Neuronal stem cell (in vitro differentiated cells): ENCODE measurements at regions not wholly inside any gene's neighbourhood (a gene's known extent, or its start where the extent isn't known, plus 50 kb on each side); places are given as distances from the start of the nearest gene placed in this dataset.
A peak's percentile ranks its signal among the peaks of the same experiment; 100 is the strongest.

Experiments
- DNase-seq: peaks from one replicate; pipeline ENCODE4 v3.0.0-alpha.2; 2013; ENCODE audit warnings: low spot score
- H2AFZ ChIP-seq: one replicate; pipeline ENCODE4 v1.6.1; 2013; ENCODE audit warnings: mild to moderate bottlenecking, low read length, inconsistent platforms
- H2AK5ac ChIP-seq: 2 replicates; pipeline ENCODE4 v1.6.1; 2013; ENCODE audit warnings: low read depth, mild to moderate bottlenecking, inconsistent platforms, low read length, moderate library complexity, mixed read lengths
- H2BK120ac ChIP-seq: 2 replicates; pipeline ENCODE4 v1.6.1; 2013; ENCODE audit warnings: low read depth, mild to moderate bottlenecking, inconsistent platforms, low read length, moderate library complexity, mixed read lengths
- H2BK12ac ChIP-seq: one replicate; pipeline ENCODE4 v1.6.1; 2013; ENCODE audit warnings: low read length, inconsistent platforms
- H2BK15ac ChIP-seq: 2 replicates; pipeline ENCODE4 v1.6.1; 2013; ENCODE audit warnings: mild to moderate bottlenecking, low read length, inconsistent platforms, mixed read lengths
- H2BK5ac ChIP-seq: one replicate; pipeline ENCODE4 v1.6.1; 2013; ENCODE audit warnings: inconsistent platforms, mild to moderate bottlenecking, low read length, moderate library complexity
- H3K14ac ChIP-seq: one replicate; pipeline ENCODE4 v1.6.1; 2013; ENCODE audit warnings: low read length, inconsistent platforms
- H3K18ac ChIP-seq: 2 replicates; pipeline ENCODE4 v1.6.1; 2013; ENCODE audit warnings: low read length, inconsistent platforms
- H3K23ac ChIP-seq: 2 replicates; pipeline ENCODE4 v1.6.1; 2013; ENCODE audit warnings: low read depth, mild to moderate bottlenecking, mixed read lengths, low read length, inconsistent platforms; ENCODE audit not compliant: poor library complexity
- H3K27ac ChIP-seq: replicated peaks from 3 replicates; pipeline ENCODE4 v1.5.1; 2013; ENCODE audit warnings: low read length, inconsistent platforms
- H3K27me3 ChIP-seq, 3 experiments: 2 replicates each; pipeline ENCODE4 v1.6.1; 2013; ENCODE audit warnings: low read length in 3 of 3, mild to moderate bottlenecking in 2 of 3, inconsistent platforms in 1 of 3, low read depth in 1 of 3, mixed read lengths in 1 of 3, moderate library complexity in 1 of 3; ENCODE audit not compliant: control insufficient read depth in 3 of 3, insufficient read depth in 3 of 3
- H3K36me3 ChIP-seq, 2 donors: replicated peaks in 1 of 2; 2 replicates each; pipeline ENCODE4 v1.6.1; 2013; ENCODE audit warnings: low read length in 2 of 2; ENCODE audit not compliant: control insufficient read depth in 2 of 2, insufficient read depth in 2 of 2
- H3K4ac ChIP-seq: 2 replicates; pipeline ENCODE4 v1.6.1; 2013; ENCODE audit warnings: inconsistent platforms, mild to moderate bottlenecking, low read length, moderate library complexity
- H3K4me1 ChIP-seq, 2 donors: 1 replicate in 1 of 2; 2 replicates in 1 of 2; pipeline ENCODE4 v1.6.1; 2013; ENCODE audit warnings: low read length in 2 of 2, low read depth in 1 of 2; ENCODE audit not compliant: control insufficient read depth in 2 of 2, insufficient read depth in 1 of 2
- H3K4me2 ChIP-seq: one replicate; pipeline ENCODE4 v1.6.1; 2013; ENCODE audit warnings: mild to moderate bottlenecking, low read length, inconsistent platforms; ENCODE audit not compliant: insufficient read depth, poor library complexity, severe bottlenecking
- H3K4me3 ChIP-seq, 2 donors: 2 replicates each; pipeline ENCODE4 v1.5.1; 2013; ENCODE audit warnings: low read length in 2 of 2, mild to moderate bottlenecking in 2 of 2, inconsistent platforms in 1 of 2, moderate library complexity in 1 of 2
- H3K79me1 ChIP-seq: one replicate; pipeline ENCODE4 v1.6.1; 2013; ENCODE audit warnings: low read depth, mild to moderate bottlenecking, inconsistent platforms, low read length, moderate library complexity
- H3K9ac ChIP-seq: one replicate; pipeline ENCODE4 v1.6.1; 2013; ENCODE audit warnings: mild to moderate bottlenecking, low read depth, low read length, inconsistent platforms; ENCODE audit not compliant: poor library complexity
- H3K9me3 ChIP-seq, 2 donors: replicated peaks in 1 of 2; 2 replicates each; pipeline versions ENCODE3 to v1.6.1; 2013; ENCODE audit warnings: low read length in 2 of 2, mild to moderate bottlenecking in 2 of 2, inconsistent platforms in 1 of 2, low read depth in 1 of 2, mixed read lengths in 1 of 2, moderate library complexity in 1 of 2; ENCODE audit not compliant: control insufficient read depth in 2 of 2, insufficient read depth in 1 of 2
- H4K8ac ChIP-seq: one replicate; pipeline ENCODE4 v1.6.1; 2013; ENCODE audit warnings: low read depth, mild to moderate bottlenecking, inconsistent platforms, low read length, moderate library complexity
- H4K91ac ChIP-seq: one replicate; pipeline ENCODE4 v1.6.1; 2013; ENCODE audit warnings: low read length, low read depth, mild to moderate bottlenecking, inconsistent platforms; ENCODE audit not compliant: poor library complexity
- WGBS, 2 donors: extraction: QIAGEN DNeasy Blood & Tissue Kit; methylation state at CpG; one replicate each; pipeline ENCODE4 v1.1.7; 2013; ENCODE audit warnings: missing lambda C conversion rate in 2 of 2, mixed read lengths in 1 of 2; ENCODE audit not compliant: insufficient read length in 2 of 2, insufficient replicate concordance in 1 of 2; ENCODE audit errors: extremely low coverage in 2 of 2; 5-methylcytosine and 5-hydroxymethylcytosine counted together

DNA sequence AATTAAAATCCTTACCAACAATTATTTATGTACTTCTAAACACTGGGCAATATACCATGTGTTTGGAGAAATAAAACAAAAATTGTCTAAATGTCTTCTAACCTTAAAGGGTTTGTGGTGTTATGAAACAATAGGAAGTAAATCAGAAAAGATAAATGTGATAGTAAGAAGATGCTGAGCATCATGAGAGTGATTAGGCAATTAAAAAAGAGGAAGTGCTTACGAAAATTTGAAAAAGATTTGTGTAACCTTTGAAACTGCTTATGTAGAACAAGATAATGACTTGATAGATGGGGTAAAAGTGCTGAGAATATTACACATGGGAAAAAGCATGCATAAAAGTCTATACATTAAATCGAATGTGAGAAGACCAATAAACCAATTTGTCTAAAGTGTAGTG lies 573.4 kb upstream of the CNTNAP2 start:
- Histone ChIP-seq H3K14ac (no peak overlapping the region), H3K18ac (no peak overlapping the region), H3K4me2 (no peak overlapping the region), H4K8ac (no peak overlapping the region), H4K91ac (no peak overlapping the region), H3K79me1 (no peaks in the 10 kb centered on the region), H2BK12ac (no peak overlapping the region), H3K9ac (no peak overlapping the region), H3K36me3 (no peaks in the 10 kb centered on the region), H2AK5ac (no peak overlapping the region), H2BK15ac (no peak overlapping the region), H3K4me1 (no peaks in the 10 kb centered on the region), H3K27me3 (no peaks in the 10 kb centered on the region), H3K9me3 (no peaks in the 10 kb centered on the region), H2BK120ac (no peak overlapping the region), H3K23ac (no peak overlapping the region), H3K27ac (no peak overlapping the region), H2AFZ (no peak overlapping the region), H3K4me3 (no peak overlapping the region), H2BK5ac (no peak overlapping the region), H3K4ac (no peak overlapping the region)
- no peak for DNase-seq
- WGBS, 2 donors = no CpG with 5 or more reads among the region's 2 CpGs

GRCh38 chr7:145539910-145540309 lies 576.7 kb upstream of the CNTNAP2 start:
- Histone ChIP-seq H3K9me3 (no peaks in the 10 kb centered on the region), H3K36me3 (no peaks in the 10 kb centered on the region)

DNA sequence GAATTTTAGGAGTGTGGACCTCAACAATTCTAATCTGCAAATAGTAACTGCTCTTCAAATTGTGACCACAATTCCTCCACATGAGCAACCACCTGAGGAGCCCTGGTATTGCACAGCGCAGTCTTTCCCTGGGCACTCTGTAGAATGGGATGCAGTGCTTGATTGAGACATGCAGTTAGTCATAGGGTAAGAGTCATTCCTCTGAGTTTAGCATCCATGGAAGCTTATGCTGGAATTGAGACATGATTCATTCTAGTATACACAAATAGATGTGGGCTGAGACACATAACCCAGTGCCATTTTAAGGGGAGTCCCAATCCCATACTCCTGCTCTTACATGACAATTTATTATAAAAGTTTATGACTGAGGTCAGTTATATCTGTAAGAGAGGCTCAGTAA lies 582.3 kb upstream of the CNTNAP2 start:
- H2BK120ac ChIP-seq = no peak overlapping the region
- no peak overlapping the region for H2BK12ac ChIP-seq
- no peaks in the 10 kb centered on the region for H3K4me1 ChIP-seq
- H3K4me3 ChIP-seq = no peak overlapping the region
- no peak for DNase-seq
- H3K23ac ChIP-seq = no peak overlapping the region
- no peaks in the 10 kb centered on the region for H3K36me3 ChIP-seq
- H2AK5ac ChIP-seq = no peak overlapping the region
- H3K27ac ChIP-seq = no peak overlapping the region
- H3K9ac ChIP-seq = no peak overlapping the region
- H4K91ac ChIP-seq = no peak overlapping the region
- H3K9me3 ChIP-seq = no peaks in the 10 kb centered on the region
- no peaks in the 10 kb centered on the region for H3K79me1 ChIP-seq
- no peak overlapping the region for H2AFZ ChIP-seq
- H3K27me3 ChIP-seq = no peaks in the 10 kb centered on the region
- H2BK15ac ChIP-seq = no peak overlapping the region
- no peak overlapping the region for H4K8ac ChIP-seq
- H2BK5ac ChIP-seq = no peak overlapping the region
- no peak overlapping the region for H3K4ac ChIP-seq
- no peak overlapping the region for H3K18ac ChIP-seq
- WGBS, 2 donors = no CpG with 5 or more reads among the region's 1 CpG
- no peak overlapping the region for H3K4me2 ChIP-seq
- H3K14ac ChIP-seq = no peak overlapping the region

More at GRCh38 chr7:145539910-145540309, 576.7 kb upstream of the CNTNAP2 start:
- no CpG with 5 or more reads among the region's 2 CpGs for whole genome bisulfite sequencing, 2 donors
- H4K91ac ChIP-seq = no peak overlapping the region
- no peak overlapping the region for H3K9ac ChIP-seq
- no peak overlapping the region for H3K18ac ChIP-seq
- no peak overlapping the region for H2BK5ac ChIP-seq
- H3K4ac ChIP-seq = no peak overlapping the region
- no peak overlapping the region for H3K14ac ChIP-seq
- H3K79me1 ChIP-seq = no peaks in the 10 kb centered on the region
- H2AK5ac ChIP-seq = no peak overlapping the region
- H2AFZ ChIP-seq = no peak overlapping the region
- no peak overlapping the region for H2BK12ac ChIP-seq
- H3K4me1 ChIP-seq = no peaks in the 10 kb centered on the region
- no peak overlapping the region for H2BK120ac ChIP-seq
- no peak overlapping the region for H3K4me2 ChIP-seq
- H3K27me3 ChIP-seq = no peaks in the 10 kb centered on the region
- H3K23ac ChIP-seq = no peak overlapping the region
- H3K27ac ChIP-seq = no peak overlapping the region
- no peak for DNase-seq
- no peak overlapping the region for H2BK15ac ChIP-seq
- no peak overlapping the region for H4K8ac ChIP-seq
- no peak overlapping the region for H3K4me3 ChIP-seq

GRCh38 chr7:145520284-145520683 lies 596.3 kb upstream of the CNTNAP2 start:
- H3K9me3 ChIP-seq = no peaks in the 10 kb centered on the region
- H3K36me3 ChIP-seq = no peaks in the 10 kb centered on the region
- H3K27ac ChIP-seq = no peak overlapping the region
- no peaks in the 10 kb centered on the region for H3K4me1 ChIP-seq
- H3K9ac ChIP-seq = no peak overlapping the region
- H2BK5ac ChIP-seq = no peak overlapping the region
- no peak overlapping the region for H3K18ac ChIP-seq
- no peak overlapping the region for H3K4me2 ChIP-seq
- H3K23ac ChIP-seq = no peak overlapping the region
- H4K91ac ChIP-seq = no peak overlapping the region
- no CpG with 5 or more reads among the region's 3 CpGs for WGBS, 2 donors
- H3K4me3 ChIP-seq = no peak overlapping the region
- H2AK5ac ChIP-seq = no peak overlapping the region
- no peak overlapping the region for H4K8ac ChIP-seq
- no peak overlapping the region for H2BK120ac ChIP-seq
- H3K27me3 ChIP-seq = no peaks in the 10 kb centered on the region
- no peak overlapping the region for H3K4ac ChIP-seq
- H2BK12ac ChIP-seq = no peak overlapping the region
- H2AFZ ChIP-seq = no peak overlapping the region
- no peaks in the 10 kb centered on the region for H3K79me1 ChIP-seq
- no peak overlapping the region for H2BK15ac ChIP-seq
- DNase-seq = peak; percentile 0
- no peak overlapping the region for H3K14ac ChIP-seq
